ENCODE measurements at regions not wholly inside any gene's neighbourhood (a gene's known extent, or its start where the extent isn't known, plus 50 kb on each side); places are given as distances from the start of the nearest gene placed in this dataset.
A peak's percentile ranks its signal among the peaks of the same experiment; 100 is the strongest.

GRCh38 chr10:55311848-55312635 is 511.0 kb upstream of the PCDH15 start:
- Histone ChIP-seq H3K4me1 (replicated peaks in 1 of 4; ENCODE audit: control insufficient read depth in 3 of 4, insufficient read depth in 4 of 4, low read length in 3 of 4) (no peaks in the 10 kb centered on the region), H4K5ac (ENCODE audit: insufficient read length, low read depth, low read length) (no peak overlapping the region), H4K8ac (ENCODE audit: extremely low read depth, insufficient read depth, low read length) (no peak overlapping the region), H3K4ac (replicated peaks; ENCODE audit: insufficient read length, low read depth, low read length) (no peak overlapping the region), H3K79me2 (ENCODE audit: control insufficient read depth in 1 of 2, insufficient read depth in 2 of 2, low read length in 2 of 2) (no peaks in the 10 kb centered on the region), H2BK20ac (ENCODE audit: low read length) (no peak overlapping the region), H2BK12ac (ENCODE audit: low read depth, low read length) (no peak overlapping the region), H2AFZ (ENCODE audit: low read length) (0 out of 2 replicates have a peak overlapping the region, but pooled peaks have one; percentile 9), H2BK15ac (ENCODE audit: low read length) (no peak overlapping the region), H3K9me3 (ENCODE audit: insufficient read depth in 2 of 2, low read depth in 1 of 2, low read length in 1 of 2) (no peaks in the 10 kb centered on the region), H3K23me2 (ENCODE audit: low read depth, low read length) (no peaks in the 10 kb centered on the region), H4K20me1 (replicated peaks in 1 of 2; ENCODE audit: control insufficient read depth in 1 of 2, insufficient read depth in 2 of 2, low read length in 2 of 2) (no peaks in the 10 kb centered on the region), H3K4me2 (ENCODE audit: insufficient read depth in 1 of 2, low read depth in 2 of 2, low read length in 2 of 2) (no peak overlapping the region), H2AK5ac (ENCODE audit: low read depth, low read length) (no peak overlapping the region), H3K36me3 (ENCODE audit: control insufficient read depth in 2 of 4, insufficient read depth in 4 of 4, low read length in 3 of 4) (no peaks in the 10 kb centered on the region), H3K18ac (ENCODE audit: extremely low read depth, low read length) (no peak overlapping the region), H3K79me1 (ENCODE audit: low read depth, low read length) (no peaks in the 10 kb centered on the region), H3K56ac (replicated peaks; ENCODE audit: insufficient read length, low read depth, low read length) (no peak overlapping the region), H3K27me3 (replicated peaks in 1 of 4; ENCODE audit: control insufficient read depth in 3 of 4, extremely low read depth in 1 of 4, insufficient read depth in 3 of 4, low read length in 3 of 4) (no peaks in the 10 kb centered on the region), H2BK120ac (replicated peaks; ENCODE audit: low read depth, low read length) (no peak overlapping the region), H3K27ac (ENCODE audit: low read depth, low read length) (no peak overlapping the region), H3K9ac (replicated peaks in 1 of 4; ENCODE audit: extremely low read depth in 1 of 4, low read depth in 3 of 4, low read length in 3 of 4) (no peak overlapping the region), H4K91ac (replicated peaks; ENCODE audit: insufficient read length, low read length) (no peak overlapping the region), H3K23ac (ENCODE audit: insufficient read length) (no peak overlapping the region), H2BK5ac (ENCODE audit: low read depth, low read length) (no peak overlapping the region), H3K4me3 (ENCODE audit: extremely low read depth in 1 of 4, insufficient read depth in 2 of 4, low read depth in 3 of 4, low read length in 4 of 4) (no peak overlapping the region), H3K14ac (ENCODE audit: insufficient read length) (no peak overlapping the region)
- DNase-seq (ENCODE audit: low read depth in 1 of 2, low spot score in 2 of 2) (no peak), FAIRE-seq (no peak)
- 93% methylated on average over 4 of the region's 4 CpGs; no CpG with 5 or more reads in 1 of the 2 experiments for WGBS, 2 experiments (ENCODE audit: extremely low coverage in 1 of 2, insufficient coverage in 1 of 2, insufficient read length in 1 of 2, insufficient replicate concordance in 2 of 2, low coverage in 1 of 2, low lambda C conversion rate in 2 of 2, missing lambda C conversion rate in 1 of 2)
- ChIA-PET POLR2A (ENCODE audit: partially characterized antibody) (no interaction called here), CTCF (ENCODE audit: partially characterized antibody) (no interaction called here)
- TF ChIP-seq BRCA1 (IDR thresholded peaks at IDR 0.05; ENCODE audit: low read depth, low read length): no peak
- no peak for TF ChIP-seq MAFK (IDR thresholded peaks at IDR 0.05; ENCODE audit: low read depth, low read length)
- TF ChIP-seq TAF1 (IDR thresholded peaks at IDR 0.05; ENCODE audit: low read depth, low read length): no peak
- no peak for TF ChIP-seq EGR1 (IDR thresholded peaks at IDR 0.05; ENCODE audit: borderline replicate concordance, low read depth, low read length)
- no peak for TF ChIP-seq SP4 (IDR thresholded peaks at IDR 0.05; ENCODE audit: low read length)
- no peak for TF ChIP-seq POLR2AphosphoS5 (IDR thresholded peaks at IDR 0.05; ENCODE audit: low read depth, low read length)
- no peak for TF ChIP-seq ZNF274 (IDR thresholded peaks at IDR 0.05; ENCODE audit: borderline replicate concordance, extremely low read depth, low read length)
- no peak for TF ChIP-seq TCF12 (IDR thresholded peaks at IDR 0.05; ENCODE audit: low read depth, low read length)
- TF ChIP-seq CTCF (IDR thresholded peaks at IDR 0.05; ENCODE audit: control extremely low read depth in 1 of 3, insufficient read depth in 1 of 3, low read depth in 1 of 3, low read length in 3 of 3): no peak
- TF ChIP-seq RBBP5 (IDR thresholded peaks at IDR 0.05; ENCODE audit: borderline replicate concordance, low read depth, low read length): no peak
- no peak for TF ChIP-seq CREB1 (IDR thresholded peaks at IDR 0.05)
- no peak for TF ChIP-seq SIRT6 (IDR thresholded peaks at IDR 0.05; ENCODE audit: low read length)
- TF ChIP-seq KDM4A (IDR thresholded peaks at IDR 0.05; ENCODE audit: low read depth, low read length, severe bottlenecking): no peak

Measured in H1 (cell line).